Glomerular visceral epithelial cell (primary cell): ENCODE measurements at regions not wholly inside any gene's neighbourhood (a gene's known extent, or its start where the extent isn't known, plus 50 kb on each side); places are given as distances from the start of the nearest gene placed in this dataset.

Source experiments
- DNase-seq: peaks from one replicate; pipeline ENCODE4 v3.0.0-alpha.2; 2016; ENCODE audit errors: extremely low spot score

DNA sequence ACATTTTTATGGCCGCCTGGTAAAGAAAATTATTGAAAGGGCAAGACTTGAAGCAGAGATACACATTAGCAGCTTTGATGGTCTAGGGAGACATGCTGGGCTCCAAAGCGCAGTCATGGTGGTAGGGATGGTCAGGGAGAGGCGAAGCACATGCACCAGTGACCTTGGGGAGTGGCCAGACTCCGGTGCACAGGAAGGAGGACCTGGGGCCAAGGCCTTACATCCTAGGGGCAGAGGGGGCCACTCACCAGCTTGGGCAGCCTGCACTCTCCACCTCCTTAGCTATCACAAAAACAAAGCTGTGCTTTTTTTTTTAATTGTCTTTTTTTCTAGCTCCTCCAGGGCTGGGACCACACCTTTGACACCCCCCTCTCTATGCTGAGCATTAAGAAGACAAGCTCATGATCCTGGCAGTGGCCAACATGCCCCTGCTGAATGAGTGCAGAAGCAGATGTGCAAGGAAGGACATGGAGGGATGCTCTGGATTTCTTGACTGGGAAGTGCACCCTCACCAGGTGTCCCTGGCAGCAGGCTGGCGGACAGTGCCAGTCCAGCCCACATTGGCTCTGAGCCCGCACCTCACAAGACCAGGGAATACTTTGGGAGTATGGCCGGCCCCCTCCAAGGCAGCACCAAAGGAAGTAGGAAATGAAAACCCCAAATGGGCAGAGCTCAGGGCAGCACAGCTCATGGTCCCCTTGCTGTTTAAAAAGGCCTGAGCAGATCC lies 619.9 kb downstream of the TBC1D22A start:
- no peak for DNase-seq

DNA sequence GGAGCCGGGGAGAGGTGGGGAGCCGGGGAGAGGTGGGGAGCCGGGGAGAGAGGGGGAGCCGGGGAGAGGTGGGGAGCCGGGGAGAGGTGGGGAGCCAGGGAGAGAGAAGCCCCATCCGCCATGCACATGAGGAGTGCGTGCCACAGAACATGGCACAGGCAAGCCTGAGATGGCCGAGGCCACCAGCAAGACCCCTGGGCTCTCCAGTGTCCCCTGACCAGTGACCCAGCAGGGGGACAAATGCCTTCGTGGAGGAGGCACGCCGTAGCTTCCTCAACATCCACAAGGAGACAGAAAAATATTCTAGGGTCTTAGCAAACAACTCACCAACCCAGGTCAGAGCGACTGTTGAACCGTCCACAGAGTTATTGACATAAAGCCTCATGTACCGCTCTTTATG lies 618.8 kb downstream of the TBC1D22A start:
- no peak for DNase-seq

DNA sequence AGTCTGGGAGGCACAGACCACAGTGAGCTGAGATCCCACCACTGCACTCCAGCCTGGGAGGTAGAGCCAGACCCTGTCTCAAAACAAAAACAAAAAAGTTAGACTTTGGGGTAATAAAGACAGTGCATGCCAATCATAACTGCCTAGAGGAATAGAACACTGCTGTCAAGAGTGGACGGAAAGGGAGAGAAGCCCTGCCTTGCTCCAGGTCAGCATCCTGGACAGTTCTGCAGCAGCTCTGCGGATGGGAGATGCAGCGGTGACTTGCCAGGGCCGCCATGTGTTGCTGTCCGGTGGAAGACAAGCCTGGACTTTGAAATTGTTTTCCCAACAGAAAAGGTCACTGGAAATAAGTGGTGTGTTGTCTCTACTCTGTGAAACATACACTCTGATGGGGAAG lies 618.2 kb downstream of the TBC1D22A start:
- no peak for DNase-seq

DNA sequence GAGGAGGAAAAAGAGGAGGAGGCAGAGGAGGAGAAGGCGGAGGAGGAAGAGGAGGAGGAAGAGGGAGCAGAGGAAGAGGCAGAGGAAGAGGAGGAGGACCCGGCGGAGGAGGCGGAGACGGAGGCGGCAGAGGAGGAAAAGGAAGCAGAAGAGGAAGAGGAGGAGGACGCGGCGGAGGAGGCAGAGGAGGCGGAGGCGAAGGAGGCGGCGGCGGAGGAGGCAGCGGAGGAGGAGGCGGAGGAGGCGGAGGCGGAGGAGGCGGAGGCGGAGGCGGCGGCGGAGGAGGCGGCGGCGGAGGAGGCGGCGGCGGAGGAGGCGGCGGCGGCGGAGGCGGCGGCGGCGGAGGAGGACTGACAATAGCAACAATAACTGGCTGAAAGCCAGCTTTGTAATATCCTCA lies 616.6 kb downstream of the TBC1D22A start:
- no peak for DNase-seq

DNA sequence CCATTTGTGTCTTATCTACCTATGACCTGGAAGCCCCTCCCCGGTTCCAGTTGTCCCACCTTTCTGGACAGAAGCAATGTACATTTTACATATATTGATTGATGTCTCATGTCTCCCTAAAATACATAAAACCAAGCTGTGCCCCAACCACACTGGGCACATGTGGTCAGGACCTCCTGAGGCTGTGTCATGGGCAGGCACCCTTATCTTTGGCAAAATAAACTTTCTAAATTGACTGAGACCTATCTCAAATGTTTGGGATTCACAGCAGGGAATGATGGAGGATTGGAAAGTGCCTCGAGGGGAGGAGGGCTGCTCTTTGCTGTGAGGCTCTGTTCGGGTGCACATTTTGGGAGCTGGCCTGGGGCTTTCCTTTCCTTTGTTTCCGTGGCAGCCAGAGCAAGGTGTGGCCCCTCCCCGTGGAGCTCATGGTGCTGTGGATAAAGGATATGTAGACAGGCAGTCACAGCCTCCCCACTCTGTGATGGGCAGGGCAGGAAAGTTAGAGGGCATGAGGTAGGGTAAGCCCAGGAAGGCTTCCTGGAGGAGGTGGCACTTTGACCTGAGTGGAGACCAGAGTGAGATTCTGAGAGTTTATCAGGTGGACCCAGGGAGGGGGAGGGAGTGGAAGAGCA lies 615.6 kb downstream of the TBC1D22A start:
- no peak for DNase-seq

DNA sequence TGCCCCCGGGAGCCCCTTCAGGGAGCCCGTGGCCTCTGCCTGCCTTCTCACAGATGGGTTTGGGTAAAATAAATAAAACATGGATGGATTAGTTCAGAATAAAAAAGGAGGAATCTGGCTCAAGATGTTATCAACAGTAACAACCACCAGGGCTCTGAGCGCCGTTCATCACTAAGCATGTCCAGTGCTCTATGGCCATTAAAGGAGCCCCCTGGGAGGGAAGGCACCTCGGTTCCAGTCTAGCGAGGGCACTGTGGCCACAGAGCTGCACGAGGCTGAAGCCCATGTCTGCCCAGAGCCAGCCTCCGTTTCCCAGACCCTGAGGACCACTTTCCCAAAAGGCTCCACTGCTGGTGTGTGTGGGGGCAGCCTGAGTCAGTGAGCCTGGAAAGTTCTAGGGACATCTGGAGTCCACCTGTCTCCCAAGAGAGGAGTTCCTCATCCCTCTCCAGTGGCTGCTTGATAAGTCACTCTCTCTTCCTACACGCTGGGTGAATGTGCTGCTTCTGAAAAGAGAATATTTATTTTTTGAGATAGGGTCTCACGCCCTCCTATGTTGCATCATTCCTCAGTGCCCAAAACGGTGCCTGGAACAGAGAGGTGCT lies 614.6 kb downstream of the TBC1D22A start:
- DNase-seq, result no peak

DNA sequence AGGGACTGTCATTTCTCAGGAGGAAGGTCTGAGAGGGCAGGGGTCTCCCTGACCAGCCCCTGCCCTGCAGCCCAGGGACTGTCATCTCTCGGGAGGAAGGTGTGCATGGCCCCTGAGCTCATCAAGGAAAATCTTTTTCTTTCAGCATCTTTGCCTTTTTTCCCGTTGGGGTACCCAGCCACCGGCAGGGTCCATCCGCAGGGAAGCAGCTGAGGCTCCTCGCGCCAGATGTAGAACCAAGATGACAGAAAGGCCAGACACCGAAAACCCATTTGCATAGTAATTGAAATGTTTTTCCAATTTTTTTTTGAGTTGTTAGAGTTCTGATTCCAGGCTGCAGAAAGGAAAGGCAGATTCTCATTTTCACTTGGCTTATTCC lies 613.9 kb downstream of the TBC1D22A start:
- no peak for DNase-seq

DNA sequence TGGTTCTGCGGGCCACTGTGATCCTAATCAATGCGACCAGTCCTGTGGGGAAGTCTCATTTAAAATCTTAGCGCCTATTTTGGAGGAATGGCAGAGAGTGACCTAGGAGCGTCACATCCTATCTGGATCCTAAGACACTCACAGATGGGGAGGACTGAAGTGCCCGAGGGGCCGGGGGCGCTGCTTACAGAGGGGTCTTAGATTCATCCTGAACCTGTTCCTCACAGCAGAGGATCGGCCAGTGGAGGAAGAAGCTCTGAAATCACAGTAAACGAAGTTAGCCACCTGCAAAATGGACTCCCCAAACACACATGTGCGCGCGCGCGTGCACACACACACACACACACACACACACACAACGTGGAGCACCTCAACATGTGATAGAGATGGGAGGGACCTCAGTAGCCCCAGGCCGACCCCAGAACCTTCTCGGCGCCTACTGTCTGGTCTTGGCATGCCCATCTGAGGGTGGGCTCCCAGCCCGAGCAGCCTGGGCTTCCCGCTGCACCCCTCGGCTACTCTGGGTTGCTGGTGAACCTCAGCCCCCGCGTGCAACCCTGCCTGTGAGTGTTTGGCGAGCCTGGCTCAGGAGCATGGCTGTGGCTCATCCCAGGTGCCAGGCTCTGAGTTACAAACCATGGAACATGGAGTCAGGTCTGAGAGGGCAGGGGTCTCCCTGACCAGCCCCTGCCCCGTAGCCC lies 613.3 kb downstream of the TBC1D22A start:
- DNase-seq, result no peak

DNA sequence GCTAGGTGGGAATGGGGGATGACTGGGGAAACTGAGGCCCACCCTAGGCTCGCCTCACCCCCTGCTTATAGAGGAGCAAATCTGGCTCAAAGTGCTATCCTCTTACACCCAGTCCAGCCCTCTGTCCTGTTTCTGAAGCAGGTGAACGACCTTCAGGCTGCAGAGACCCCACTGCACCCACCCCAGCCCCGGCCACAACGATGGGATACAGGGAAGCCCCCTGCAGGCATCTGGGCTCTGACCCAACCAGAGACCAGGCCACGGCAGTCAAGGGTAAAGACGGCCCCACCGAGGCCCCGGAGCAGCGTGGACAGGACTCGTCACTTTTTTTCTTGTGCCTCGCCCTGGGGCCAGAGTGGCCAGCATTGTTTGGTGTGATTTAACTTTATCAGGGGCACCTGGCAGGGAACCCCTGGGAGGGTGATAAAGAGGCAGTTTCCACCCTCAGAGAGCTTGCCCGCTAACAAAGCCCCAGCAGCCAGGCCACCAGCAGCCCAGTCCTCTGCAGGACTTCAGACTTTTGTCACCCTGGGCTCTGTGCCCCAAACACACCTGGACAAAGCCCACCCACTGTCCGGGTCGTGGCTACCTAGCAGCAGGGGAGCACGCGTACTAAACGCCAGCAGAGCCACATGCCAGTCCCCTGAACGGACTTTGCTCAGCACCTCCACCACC lies 612.6 kb downstream of the TBC1D22A start:
- DNase-seq, result no peak

DNA sequence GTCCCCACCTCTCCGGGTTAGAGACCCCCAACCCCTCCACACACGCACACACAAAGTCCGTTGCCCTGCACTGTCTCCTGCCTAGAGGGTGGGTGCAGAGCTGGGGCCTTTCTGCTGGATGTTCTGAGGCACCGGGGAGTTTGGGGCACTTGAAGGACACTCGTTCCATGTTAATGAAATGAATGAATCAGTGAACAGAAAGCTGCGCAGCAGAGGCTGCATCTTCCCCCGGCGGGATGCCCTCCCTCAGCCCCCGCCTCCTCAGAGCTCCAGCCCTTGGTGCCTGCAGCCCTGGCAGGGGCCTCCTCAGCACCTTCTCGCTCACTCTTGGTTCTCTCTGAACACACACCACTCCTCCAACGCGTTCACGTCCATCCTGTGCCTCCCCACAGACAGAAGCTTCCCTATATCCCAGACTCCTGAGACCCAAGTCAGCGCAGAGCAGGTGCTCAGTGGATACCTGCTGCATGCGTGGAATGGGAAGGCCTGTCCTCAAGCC lies 611.9 kb downstream of the TBC1D22A start:
- DNase-seq, result no peak

DNA sequence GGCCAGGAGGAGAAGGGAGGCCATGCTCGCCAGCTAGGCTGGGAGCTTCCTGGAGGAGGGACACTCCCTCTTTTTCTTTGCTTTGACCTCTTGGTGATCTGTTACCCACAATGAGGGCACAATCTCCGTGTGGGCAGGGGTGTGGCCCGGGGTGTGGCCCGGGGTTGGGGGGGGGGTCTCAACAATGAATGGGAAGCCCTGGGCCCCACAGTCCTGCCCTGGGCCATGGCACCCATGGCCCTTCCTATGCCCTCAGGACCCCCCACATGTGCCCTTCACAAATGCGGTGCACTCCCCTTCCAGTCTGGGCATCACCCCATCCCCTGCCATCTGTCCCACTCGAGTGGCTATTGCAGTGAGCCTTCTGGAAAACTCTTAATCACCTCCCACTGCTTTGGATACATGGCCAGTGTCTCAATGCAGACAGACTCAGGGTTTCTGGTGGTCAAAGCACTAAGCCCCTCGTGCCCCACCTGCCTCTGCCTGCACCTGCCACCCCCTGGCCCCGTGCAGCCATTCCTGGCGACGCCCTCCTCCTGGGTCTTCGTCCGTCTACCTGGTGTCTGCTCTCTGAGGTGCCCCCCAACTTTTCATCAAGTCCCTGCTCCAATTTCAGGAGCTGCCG lies 611.3 kb downstream of the TBC1D22A start:
- DNase-seq, result no peak

DNA sequence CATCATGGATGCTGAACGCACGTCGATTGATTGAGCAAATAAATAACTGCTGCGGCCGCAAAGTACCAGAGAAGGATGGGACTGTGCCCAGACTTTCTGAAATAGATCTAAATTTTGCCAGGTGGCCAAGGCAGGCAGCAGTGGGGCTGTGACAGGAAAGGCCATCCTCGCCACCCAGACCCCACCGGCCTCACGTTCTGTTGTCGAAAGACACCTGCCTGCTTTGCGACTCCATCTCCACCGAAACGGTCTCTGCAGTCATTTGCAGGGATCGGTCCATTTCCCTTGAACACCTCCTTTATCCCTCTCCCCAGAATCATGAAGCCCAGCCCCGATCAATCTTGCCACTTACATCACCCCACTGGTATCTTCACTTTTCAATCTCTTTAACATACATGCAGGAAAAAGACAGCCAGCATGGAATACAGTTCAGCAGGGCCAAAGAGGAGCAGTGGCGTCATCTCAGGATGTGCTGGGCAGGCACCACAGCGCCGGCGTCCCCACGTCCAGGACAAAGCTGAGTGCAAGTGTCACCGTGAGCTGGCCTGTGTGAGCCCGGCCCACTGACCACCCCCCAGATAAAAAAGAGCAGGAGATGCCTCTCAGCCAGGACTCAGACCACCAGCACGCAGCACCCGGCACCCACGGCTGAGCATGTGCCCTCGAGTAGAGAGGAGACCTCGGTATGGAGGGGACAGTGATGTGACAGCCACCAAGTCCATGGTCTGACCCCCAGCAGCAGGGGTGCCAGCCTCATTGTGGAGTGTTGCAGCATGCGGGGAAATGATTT lies 610.3 kb downstream of the TBC1D22A start:
- DNase-seq, result no peak

DNA sequence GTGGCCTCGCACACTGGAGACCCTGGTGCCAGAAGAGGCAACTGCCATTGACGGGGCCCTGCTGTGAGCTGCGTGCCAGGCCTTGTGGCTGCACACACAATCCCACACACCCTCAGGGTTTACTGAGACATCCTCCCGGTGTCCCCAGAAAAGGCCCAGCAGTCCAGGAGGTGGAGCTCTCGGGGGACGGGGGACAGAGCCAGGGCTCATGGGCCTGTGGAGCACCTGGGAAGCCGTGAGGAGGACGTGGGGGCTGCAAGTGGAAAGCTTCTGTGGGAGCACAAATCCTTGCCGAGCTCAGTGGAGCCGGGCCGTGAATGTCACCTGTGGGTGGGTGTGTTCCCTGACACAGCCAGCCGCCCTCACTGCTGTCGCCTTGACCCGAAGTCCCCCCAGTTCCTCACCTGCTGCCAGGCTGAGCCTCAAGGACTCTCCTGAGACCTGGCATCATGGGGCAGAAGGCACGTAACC lies 609.7 kb downstream of the TBC1D22A start:
- DNase-seq, result no peak

DNA sequence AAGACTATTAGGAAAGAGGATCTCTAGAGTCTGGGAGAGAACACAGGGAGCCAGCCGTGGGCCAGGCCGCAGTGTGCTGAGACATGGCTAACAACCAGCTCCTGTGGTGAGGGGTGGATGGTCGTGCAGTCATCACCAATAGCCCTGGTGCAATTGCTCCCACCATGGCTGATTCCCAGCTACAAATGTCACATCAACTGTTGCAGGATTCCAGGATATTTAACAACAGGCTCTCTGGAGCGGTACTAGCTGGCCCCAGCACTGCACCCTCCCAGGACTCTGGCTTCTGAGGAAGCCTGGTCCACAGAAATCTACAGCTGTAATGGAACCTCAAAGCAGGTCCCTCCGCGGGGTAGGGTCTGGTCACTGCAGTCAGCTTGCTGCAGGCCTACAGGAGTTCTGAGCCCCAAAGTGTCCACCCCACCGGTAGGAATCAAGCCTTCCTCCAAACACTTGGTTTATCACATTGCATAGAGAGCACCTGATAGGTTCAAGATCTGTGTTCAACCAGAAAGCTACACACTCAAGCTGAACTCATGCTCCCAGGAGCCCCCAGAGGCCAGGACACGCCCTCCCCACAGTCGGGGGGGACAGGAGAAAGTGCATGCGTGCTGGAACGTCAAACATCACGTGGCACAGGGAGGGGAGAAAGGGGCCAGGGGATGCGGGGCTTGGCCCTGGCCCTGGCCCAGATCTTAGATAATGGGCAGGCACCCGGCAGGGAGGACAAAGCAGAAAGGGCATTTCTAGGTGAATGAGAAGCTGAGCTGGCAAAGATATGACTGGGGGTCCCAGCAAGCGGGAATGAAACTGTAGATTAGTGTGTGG lies 609.0 kb downstream of the TBC1D22A start:
- DNase-seq, result no peak

DNA sequence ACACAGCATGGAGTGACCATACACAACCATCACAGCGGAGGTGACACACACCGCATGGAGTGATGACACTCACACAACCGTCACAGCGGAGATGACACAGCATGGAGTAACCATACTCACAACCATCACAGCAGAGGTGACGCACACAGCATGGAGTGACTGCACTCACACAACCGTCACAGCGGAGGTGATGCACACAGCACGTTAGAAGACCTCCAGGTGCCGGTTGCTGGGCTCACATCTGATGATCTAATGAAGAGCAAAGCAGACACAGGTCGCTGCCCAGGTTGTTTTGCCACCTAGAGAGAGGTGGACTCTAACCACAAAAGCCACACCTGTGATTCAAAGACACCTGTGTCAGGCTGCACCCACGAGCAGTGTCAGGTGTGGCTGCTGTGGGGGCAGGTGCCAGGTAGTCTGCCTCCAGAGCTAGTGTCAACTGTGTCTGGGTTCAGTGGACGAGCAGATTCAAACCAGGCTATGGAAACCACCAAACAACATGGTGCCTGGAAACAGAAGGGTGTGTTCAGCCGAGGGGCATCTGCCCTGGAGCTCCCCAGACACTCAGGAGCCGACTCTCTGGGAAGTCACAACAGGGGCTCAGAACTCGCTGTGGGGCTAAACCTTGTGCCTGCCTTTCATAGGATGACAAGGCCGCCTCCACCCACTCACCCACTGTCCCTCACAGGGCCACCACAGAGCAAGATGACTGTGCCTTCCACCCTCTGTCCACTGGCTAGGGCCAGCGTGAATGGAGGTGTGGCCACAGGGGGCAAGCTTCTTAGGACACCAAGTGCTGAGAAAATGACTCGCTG lies 608.2 kb downstream of the TBC1D22A start:
- no peak for DNase-seq

DNA sequence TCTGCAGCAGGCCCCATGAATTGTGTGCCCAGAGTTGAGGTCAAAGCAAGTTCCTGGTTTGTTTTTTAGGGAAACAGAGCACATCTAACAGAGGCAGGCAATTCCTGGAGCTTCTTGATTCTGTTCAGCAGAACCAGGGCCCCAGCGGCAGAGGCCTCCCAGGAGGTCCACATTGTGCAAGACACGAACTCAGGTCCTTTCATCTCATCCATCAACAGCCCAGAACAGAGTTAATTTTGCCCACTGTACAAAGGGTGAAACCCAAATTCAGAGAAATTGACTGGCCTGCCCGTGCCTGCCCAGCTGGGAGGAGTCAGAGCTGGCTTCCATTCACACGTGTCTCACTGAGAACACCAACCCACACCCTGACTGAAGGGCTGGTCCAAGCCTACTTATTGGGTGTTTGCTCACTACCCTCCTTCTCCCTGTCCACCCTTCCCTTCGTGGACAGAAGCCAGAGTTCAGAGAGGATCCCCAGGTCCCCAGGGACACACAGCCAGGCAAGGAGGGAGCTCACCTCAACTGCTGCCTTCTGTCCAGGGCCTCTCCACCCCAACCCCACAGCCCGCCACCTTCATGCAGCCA lies 607.1 kb downstream of the TBC1D22A start:
- DNase-seq, result no peak

DNA sequence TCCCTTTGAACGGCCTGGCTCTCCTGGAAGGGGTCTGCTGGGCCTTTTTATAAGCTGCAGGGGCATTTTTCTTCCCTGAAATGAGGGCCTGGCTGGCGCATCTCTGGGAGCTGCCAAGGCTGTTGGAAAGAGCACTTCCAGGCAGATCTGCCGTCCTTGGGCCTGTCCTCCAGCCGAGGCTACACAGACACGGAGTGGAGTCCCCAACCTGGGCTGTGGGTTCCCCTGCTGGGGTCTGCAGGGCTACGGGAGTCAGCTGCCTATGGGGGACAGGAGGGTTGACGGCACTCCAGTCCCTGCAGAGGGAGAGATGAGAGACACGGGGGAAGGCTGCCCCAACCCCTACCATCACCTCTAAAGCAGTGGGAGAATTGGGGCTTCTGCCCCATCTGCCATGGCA lies 606.6 kb downstream of the TBC1D22A start:
- DNase-seq, result no peak
